AG09319 (cell line): ENCODE measurements at regions not wholly inside any gene's neighbourhood (a gene's known extent, or its start where the extent isn't known, plus 50 kb on each side); places are given as distances from the start of the nearest gene placed in this dataset.

ENCODE experiments used
- DNase-seq: peaks from one replicate; pipeline ENCODE4 v3.0.0-alpha.2; 2010; ENCODE audit warnings: low read depth; ENCODE audit errors: extremely low read depth
- TF ChIP-seq, protein P1 (sequence below): IDR thresholded peaks from 2 replicates; pipeline ENCODE4 v1.5.1; 2011; ENCODE audit warnings: low read depth, mild to moderate bottlenecking, inconsistent platforms, low read length, moderate library complexity

DNA sequence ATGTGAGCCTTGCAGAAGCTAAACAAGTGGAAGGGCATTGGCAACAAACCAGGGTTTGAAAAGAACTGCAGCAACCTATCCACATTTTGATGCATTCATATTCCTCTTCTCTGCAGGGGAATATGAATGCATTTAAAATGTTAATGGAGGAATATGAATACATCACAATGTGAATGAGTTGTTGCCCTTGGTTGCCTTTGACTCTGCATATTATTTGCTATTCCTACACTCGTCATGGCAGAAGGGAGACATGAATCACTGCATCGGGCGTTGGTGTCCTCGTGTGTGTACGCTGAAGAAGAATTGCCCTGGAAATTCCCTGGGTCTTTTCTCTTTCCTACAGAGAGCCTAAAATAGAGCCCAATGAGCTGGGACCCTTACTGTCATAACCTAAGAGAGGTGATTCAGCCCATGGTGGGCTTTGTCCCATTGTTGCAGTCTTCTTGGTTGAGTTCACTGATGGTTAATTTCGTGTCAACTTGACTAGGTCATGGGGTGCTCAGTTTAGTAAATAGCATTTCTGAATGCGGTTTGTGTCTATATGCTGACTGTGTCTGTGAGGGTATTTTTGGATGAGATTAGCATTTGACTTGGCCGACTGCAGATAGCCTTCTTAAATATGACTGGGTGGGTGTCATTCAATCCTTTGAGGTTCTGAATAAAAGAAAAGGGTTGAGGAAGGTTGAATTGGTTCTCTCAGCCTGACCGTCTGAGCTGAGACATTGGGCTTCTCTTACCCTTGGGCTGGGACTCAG is 1422.9 kb upstream of the TMEM132C start:
- no peak for DNase-seq
- TF ChIP-seq, protein P1, sequence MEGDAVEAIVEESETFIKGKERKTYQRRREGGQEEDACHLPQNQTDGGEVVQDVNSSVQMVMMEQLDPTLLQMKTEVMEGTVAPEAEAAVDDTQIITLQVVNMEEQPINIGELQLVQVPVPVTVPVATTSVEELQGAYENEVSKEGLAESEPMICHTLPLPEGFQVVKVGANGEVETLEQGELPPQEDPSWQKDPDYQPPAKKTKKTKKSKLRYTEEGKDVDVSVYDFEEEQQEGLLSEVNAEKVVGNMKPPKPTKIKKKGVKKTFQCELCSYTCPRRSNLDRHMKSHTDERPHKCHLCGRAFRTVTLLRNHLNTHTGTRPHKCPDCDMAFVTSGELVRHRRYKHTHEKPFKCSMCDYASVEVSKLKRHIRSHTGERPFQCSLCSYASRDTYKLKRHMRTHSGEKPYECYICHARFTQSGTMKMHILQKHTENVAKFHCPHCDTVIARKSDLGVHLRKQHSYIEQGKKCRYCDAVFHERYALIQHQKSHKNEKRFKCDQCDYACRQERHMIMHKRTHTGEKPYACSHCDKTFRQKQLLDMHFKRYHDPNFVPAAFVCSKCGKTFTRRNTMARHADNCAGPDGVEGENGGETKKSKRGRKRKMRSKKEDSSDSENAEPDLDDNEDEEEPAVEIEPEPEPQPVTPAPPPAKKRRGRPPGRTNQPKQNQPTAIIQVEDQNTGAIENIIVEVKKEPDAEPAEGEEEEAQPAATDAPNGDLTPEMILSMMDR, result no peak

DNA sequence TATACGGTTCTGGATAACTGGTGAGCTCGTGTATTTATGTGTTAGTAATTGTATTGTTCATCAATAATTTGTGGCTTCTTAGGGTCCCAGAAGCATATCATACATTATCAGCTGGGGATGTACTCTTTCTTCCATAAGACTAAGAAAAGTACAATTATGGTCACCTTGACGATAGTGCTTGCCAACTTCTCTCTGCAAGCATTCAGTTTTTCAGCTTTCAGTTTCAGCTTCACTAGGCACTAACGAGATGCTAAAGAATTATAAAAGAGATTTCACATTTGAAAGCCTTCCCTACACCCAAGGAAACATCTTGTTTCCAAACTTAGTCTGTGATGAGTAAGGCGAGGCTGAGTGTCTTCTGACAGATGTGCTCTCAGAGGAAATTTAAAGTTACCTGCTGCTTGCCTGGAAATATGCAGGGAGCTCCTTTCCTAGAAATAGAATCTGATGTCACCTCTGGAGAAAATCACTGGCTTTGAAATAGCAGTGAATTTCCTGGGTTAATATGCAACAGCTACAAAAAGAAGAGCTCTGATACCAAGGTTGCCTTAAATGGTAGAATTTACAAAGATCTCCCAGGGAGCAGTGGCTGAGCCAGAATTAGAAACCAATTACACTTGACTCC is 1419.9 kb upstream of the TMEM132C start:
- TF ChIP-seq, protein P1, result no peak
- no peak for DNase-seq

- TF ChIP-seq, protein P1, result no peak
- DNase-seq, result no peak
Observed at GRCh38 chr12:126855768-126856167, 1411.2 kb upstream of the TMEM132C start.

DNA sequence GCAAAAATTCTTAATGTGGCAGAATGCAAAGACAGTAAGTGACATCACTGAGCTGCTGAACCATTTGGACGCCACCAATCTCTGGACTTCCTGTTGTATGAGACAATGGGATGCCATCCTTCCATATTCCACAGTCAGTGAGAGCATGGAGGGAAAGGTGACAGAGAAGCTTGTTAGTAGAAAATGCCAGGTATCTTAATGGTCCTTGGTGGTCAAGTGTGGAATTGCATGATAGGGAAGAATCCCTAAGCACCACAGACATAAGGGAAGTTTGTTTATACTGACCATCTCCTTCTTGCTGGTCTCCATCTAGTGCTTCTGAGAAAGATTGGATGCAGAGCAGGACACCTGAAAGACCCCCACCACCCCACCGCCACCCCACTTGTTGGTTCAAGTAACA is 1410.0 kb upstream of the TMEM132C start:
- DNase-seq, result no peak
- TF ChIP-seq, protein P1, result no peak

DNA sequence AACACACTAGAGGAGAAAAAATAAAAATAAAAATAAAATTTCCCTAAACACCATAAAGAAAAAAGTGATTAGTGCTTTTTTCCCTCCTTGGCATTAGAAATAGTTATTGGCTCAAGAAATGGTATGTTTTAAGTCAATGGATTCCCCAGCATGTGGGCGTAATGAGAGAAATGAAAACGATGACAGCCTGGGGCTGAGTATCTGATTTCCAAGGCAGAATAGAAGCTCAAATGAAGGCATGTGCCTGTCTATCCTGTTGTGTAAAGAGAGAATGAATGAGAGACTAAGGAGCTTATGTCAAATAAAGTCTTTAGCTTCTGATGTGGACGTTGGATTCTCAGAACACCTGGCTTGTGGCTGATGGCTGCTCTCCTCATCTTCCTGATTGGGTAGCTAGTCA is 1408.4 kb upstream of the TMEM132C start:
- DNase-seq, result no peak
- TF ChIP-seq, protein P1, result no peak

DNA sequence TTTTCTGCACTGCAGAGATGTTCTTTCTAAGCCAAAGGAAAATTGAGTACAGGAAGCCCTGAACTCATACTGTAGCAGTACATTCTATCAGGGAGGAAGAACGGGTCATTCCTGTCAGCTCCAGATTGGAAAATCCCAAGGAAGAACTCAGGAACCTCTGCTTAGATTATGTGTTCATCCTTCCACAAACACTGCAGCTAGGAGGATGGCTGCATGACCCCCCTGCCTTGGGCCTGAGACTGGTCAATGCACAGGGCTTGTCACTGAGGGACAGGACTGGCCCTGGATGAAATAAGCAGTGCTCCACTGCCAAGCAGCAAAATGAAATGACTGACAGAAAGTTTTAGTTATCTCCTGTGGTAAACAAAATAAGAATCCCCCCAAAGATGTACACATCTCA is 1406.8 kb upstream of the TMEM132C start:
- no peak for DNase-seq
- TF ChIP-seq, protein P1, result no peak

- no peak for DNase-seq
- TF ChIP-seq, protein P1, result no peak
Observed at GRCh38 chr12:126862500-126862899, 1404.5 kb upstream of the TMEM132C start.
